Neural cell (in vitro differentiated cells): ENCODE measurements at regions not wholly inside any gene's neighbourhood (a gene's known extent, or its start where the extent isn't known, plus 50 kb on each side); places are given as distances from the start of the nearest gene placed in this dataset.

Source experiments
- H2AFZ ChIP-seq: fragments of 200-600, 300-800 bp; sonication (generic), shearing (Covaris generic); 2 replicates; pipeline ENCODE4 v1.6.0; 2014; ENCODE audit warnings: low read depth, mild to moderate bottlenecking, antibody characterized with exemption, low read length, moderate library complexity
- H3F3A ChIP-seq: fragments of 200-600 bp; shearing (Covaris generic); 2 replicates; pipeline ENCODE4 v1.6.1; 2016; ENCODE audit warnings: mild to moderate bottlenecking, moderate library complexity, mixed read lengths, antibody characterized with exemption, low read length; ENCODE audit not compliant: insufficient read depth, poor library complexity, severe bottlenecking
- H3K27ac ChIP-seq: fragments of 200-600, 300-800 bp; sonication (generic), shearing (Covaris generic); 2 replicates; pipeline ENCODE4 v1.5.1; 2014; ENCODE audit warnings: mild to moderate bottlenecking, low read length, moderate library complexity
- H3K27me3 ChIP-seq: fragments of 300-800, 200-600 bp; sonication (generic), shearing (Covaris generic); 2 replicates; pipeline ENCODE4 v1.6.0; 2014; ENCODE audit warnings: mild to moderate bottlenecking, low read depth, low read length, moderate library complexity; ENCODE audit not compliant: insufficient read depth
- H3K36me3 ChIP-seq: fragments of 300-800, 200-600 bp; sonication (generic), shearing (Covaris generic); 2 replicates; pipeline ENCODE4 v1.5.1; 2014; ENCODE audit warnings: mild to moderate bottlenecking, antibody characterized with exemption, low read length, moderate library complexity; ENCODE audit not compliant: insufficient read depth
- H3K4me2 ChIP-seq: fragments of 300-800, 200-600 bp; sonication (generic), shearing (Covaris generic); 2 replicates; pipeline ENCODE4 v1.6.0; 2014; ENCODE audit warnings: mild to moderate bottlenecking, low read length
- H3K4me3 ChIP-seq: fragments of 300-800, 200-600 bp; sonication (generic), shearing (Covaris generic); 2 replicates; pipeline ENCODE4 v1.5.1; 2014; ENCODE audit warnings: mild to moderate bottlenecking, low read length, moderate library complexity
- H3K79me2 ChIP-seq: fragments of 200-600 bp; shearing (Covaris generic); replicated peaks from 2 replicates; pipeline ENCODE4 v1.6.0; 2014; ENCODE audit warnings: mild to moderate bottlenecking, low read length, moderate library complexity; ENCODE audit not compliant: insufficient read depth
- H3K9ac ChIP-seq: fragments of 300-800, 200-600 bp; sonication (generic), shearing (Covaris generic); 2 replicates; pipeline ENCODE4 v1.6.1; 2016; ENCODE audit warnings: mild to moderate bottlenecking, low read length, mixed read lengths
- H3K9me2 ChIP-seq: fragments of 200-600 bp; shearing (Covaris generic); 2 replicates; pipeline ENCODE4 v1.6.1; 2016; ENCODE audit warnings: mild to moderate bottlenecking, low read length, mixed read lengths; ENCODE audit not compliant: insufficient read depth
- H3K9me3 ChIP-seq: fragments of 200-600, 300-800 bp; sonication (generic), shearing (Covaris generic); 2 replicates; pipeline ENCODE4 v1.6.1; 2016; ENCODE audit warnings: mild to moderate bottlenecking, mixed run types, low read length, moderate library complexity, mixed read lengths
- H4K20me1 ChIP-seq: fragments of 200-600 bp; shearing (Covaris generic); 2 replicates; pipeline ENCODE4 v1.6.1; 2016; ENCODE audit warnings: mild to moderate bottlenecking, mixed run types; ENCODE audit not compliant: insufficient read depth
- EP300 ChIP-seq: fragments of 450-650 bp; conservative IDR thresholded peaks from 2 replicates; pipeline ENCODE4 v1.6.1; 2014; ENCODE audit warnings: antibody characterized with exemption, mild to moderate bottlenecking, moderate library complexity; ENCODE audit not compliant: poor library complexity, severe bottlenecking
- EZH2 ChIP-seq: fragments of 200-600, 300-800 bp; shearing (Covaris generic), sonication (generic); IDR thresholded peaks from 2 replicates; pipeline ENCODE4 v1.6.1; 2014; ENCODE audit warnings: antibody characterized with exemption, low read length, borderline replicate concordance, mild to moderate bottlenecking; ENCODE audit not compliant: insufficient read depth, poor library complexity, severe bottlenecking
- MXI1 ChIP-seq: fragments of 450-650 bp; conservative IDR thresholded peaks from 2 replicates; pipeline ENCODE4 v1.6.1; 2014; ENCODE audit warnings: antibody characterized with exemption, mild to moderate bottlenecking; ENCODE audit not compliant: poor library complexity, severe bottlenecking
- POLR2AphosphoS5 ChIP-seq: IDR thresholded peaks from 2 replicates; pipeline ENCODE4 v1.6.1; 2012
- RAD21 ChIP-seq: fragments of 450-650 bp; conservative IDR thresholded peaks from 2 replicates; pipeline ENCODE4 v1.6.1; 2014; ENCODE audit warnings: antibody characterized with exemption, mild to moderate bottlenecking, moderate library complexity
- SMC3 ChIP-seq: fragments of 450-650 bp; conservative IDR thresholded peaks from 2 replicates; pipeline ENCODE4 v1.6.1; 2014; ENCODE audit warnings: antibody characterized with exemption, mild to moderate bottlenecking, moderate library complexity; ENCODE audit not compliant: poor library complexity
- TAF1 ChIP-seq: IDR thresholded peaks from 2 replicates; pipeline ENCODE4 v1.6.1; 2012; ENCODE audit warnings: low read depth
- TF ChIP-seq, protein P1 (sequence below): IDR thresholded peaks from 2 replicates; pipeline ENCODE4 v1.6.1; 2012; ENCODE audit warnings: borderline replicate concordance
- TF ChIP-seq, protein P2 (sequence below): fragments of 450-650 bp; IDR thresholded peaks from 2 replicates; pipeline ENCODE4 v1.5.1; 2014; ENCODE audit warnings: antibody characterized with exemption, mild to moderate bottlenecking, moderate library complexity; ENCODE audit not compliant: poor library complexity, severe bottlenecking

DNA sequence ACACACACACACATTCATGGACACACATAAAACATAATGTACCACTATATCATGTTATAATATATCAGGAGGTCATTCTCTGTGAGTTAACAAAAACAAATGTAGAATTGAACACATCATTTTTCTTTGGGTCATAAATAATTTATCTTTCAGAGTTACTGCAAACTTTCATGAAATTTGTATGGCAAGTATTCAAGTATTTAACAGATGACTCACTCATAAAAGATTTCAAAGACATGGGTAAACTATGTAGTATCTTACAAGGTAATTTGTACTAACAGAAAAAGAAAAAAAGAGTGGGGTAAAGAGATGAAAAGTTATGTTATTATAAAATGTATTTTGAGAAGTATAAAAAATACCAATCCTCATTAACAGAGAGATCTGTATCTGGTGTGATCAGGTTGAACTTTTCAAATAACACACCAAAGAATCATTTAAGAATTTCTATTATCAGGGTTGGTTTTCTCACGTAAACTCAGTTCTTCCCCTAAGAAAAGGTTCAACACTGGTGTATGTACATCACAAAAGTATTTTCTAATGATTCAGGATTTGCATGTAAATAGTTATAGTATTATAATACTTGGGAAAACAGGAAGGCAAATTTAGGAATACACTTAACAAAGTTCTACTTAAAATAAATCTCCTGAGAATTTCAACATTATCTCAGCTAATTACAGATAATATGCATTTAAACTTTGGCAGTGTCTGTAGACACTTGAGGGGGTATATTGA lies 933.1 kb upstream of the LRRN3 start:
- H3F3A ChIP-seq: no peaks in the 10 kb centered on the region
- H3K9me2 ChIP-seq: no peaks in the 10 kb centered on the region
- H3K27me3 ChIP-seq: no peaks in the 10 kb centered on the region
- no peaks in the 10 kb centered on the region for H3K36me3 ChIP-seq
- H3K9ac ChIP-seq: no peak overlapping the region
- no peaks in the 10 kb centered on the region for H3K79me2 ChIP-seq
- TF ChIP-seq MXI1 (no peak), RAD21 (no peak), POLR2AphosphoS5 (no peak), EP300 (no peak), TAF1 (no peak), EZH2 (no peak), SMC3 (no peak)
- TF ChIP-seq, protein P1, sequence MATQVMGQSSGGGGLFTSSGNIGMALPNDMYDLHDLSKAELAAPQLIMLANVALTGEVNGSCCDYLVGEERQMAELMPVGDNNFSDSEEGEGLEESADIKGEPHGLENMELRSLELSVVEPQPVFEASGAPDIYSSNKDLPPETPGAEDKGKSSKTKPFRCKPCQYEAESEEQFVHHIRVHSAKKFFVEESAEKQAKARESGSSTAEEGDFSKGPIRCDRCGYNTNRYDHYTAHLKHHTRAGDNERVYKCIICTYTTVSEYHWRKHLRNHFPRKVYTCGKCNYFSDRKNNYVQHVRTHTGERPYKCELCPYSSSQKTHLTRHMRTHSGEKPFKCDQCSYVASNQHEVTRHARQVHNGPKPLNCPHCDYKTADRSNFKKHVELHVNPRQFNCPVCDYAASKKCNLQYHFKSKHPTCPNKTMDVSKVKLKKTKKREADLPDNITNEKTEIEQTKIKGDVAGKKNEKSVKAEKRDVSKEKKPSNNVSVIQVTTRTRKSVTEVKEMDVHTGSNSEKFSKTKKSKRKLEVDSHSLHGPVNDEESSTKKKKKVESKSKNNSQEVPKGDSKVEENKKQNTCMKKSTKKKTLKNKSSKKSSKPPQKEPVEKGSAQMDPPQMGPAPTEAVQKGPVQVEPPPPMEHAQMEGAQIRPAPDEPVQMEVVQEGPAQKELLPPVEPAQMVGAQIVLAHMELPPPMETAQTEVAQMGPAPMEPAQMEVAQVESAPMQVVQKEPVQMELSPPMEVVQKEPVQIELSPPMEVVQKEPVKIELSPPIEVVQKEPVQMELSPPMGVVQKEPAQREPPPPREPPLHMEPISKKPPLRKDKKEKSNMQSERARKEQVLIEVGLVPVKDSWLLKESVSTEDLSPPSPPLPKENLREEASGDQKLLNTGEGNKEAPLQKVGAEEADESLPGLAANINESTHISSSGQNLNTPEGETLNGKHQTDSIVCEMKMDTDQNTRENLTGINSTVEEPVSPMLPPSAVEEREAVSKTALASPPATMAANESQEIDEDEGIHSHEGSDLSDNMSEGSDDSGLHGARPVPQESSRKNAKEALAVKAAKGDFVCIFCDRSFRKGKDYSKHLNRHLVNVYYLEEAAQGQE: no peak
- TF ChIP-seq, protein P2, sequence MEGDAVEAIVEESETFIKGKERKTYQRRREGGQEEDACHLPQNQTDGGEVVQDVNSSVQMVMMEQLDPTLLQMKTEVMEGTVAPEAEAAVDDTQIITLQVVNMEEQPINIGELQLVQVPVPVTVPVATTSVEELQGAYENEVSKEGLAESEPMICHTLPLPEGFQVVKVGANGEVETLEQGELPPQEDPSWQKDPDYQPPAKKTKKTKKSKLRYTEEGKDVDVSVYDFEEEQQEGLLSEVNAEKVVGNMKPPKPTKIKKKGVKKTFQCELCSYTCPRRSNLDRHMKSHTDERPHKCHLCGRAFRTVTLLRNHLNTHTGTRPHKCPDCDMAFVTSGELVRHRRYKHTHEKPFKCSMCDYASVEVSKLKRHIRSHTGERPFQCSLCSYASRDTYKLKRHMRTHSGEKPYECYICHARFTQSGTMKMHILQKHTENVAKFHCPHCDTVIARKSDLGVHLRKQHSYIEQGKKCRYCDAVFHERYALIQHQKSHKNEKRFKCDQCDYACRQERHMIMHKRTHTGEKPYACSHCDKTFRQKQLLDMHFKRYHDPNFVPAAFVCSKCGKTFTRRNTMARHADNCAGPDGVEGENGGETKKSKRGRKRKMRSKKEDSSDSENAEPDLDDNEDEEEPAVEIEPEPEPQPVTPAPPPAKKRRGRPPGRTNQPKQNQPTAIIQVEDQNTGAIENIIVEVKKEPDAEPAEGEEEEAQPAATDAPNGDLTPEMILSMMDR: no peak
- no peaks in the 10 kb centered on the region for H3K9me3 ChIP-seq
- no peak overlapping the region for H2AFZ ChIP-seq
- no peaks in the 10 kb centered on the region for H4K20me1 ChIP-seq
- H3K4me3 ChIP-seq: no peak overlapping the region
- H3K4me2 ChIP-seq: no peak overlapping the region
- H3K27ac ChIP-seq: no peak overlapping the region

- Histone ChIP-seq H3K9me2 (no peaks in the 10 kb centered on the region), H3K9me3 (no peaks in the 10 kb centered on the region), H3K4me3 (no peak overlapping the region), H3K27me3 (no peaks in the 10 kb centered on the region), H3K36me3 (no peaks in the 10 kb centered on the region), H2AFZ (no peak overlapping the region), H3K27ac (no peak overlapping the region), H3F3A (no peaks in the 10 kb centered on the region), H3K79me2 (no peaks in the 10 kb centered on the region), H4K20me1 (no peaks in the 10 kb centered on the region), H3K9ac (no peak overlapping the region), H3K4me2 (no peak overlapping the region)
- TF ChIP-seq, protein P1: no peak
- TF ChIP-seq SMC3: no peak
- no peak for TF ChIP-seq EZH2
- TF ChIP-seq EP300: no peak
- no peak for TF ChIP-seq RAD21
- no peak for TF ChIP-seq TAF1
- TF ChIP-seq POLR2AphosphoS5: no peak
- TF ChIP-seq, protein P2: no peak
- no peak for TF ChIP-seq MXI1
These were observed 922.9 kb upstream of the LRRN3 start for GRCh38 chr7:110168010-110168409.
